H1 (cell line): ENCODE measurements at regions not wholly inside any gene's neighbourhood (a gene's known extent, or its start where the extent isn't known, plus 50 kb on each side); places are given as distances from the start of the nearest gene placed in this dataset.

ENCODE experiments used
- ASH2L ChIP-seq: fragments of 200-600, 300-600 bp; sonication (generic); IDR thresholded peaks from one replicate; pipeline ENCODE4 v1.7.1; 2017; ENCODE audit warnings: low read length
- BACH1 ChIP-seq: IDR thresholded peaks from 2 replicates; pipeline ENCODE4 v1.6.1; 2012; ENCODE audit warnings: low read length, improper control_type of control experiment
- YY1 ChIP-seq: IDR thresholded peaks from 2 replicates; pipeline ENCODE4 v1.6.1; 2011; ENCODE audit warnings: low read depth, mild to moderate bottlenecking, low read length
- TF ChIP-seq, protein P1 (sequence below), 3 experiments: IDR thresholded peaks; 1 replicate in 2 of 3; 2 replicates in 1 of 3; pipeline versions ENCODE4 v1.5.1 to v1.6.1; 2011; ENCODE audit warnings: low read length in 3 of 3, mild to moderate bottlenecking in 3 of 3, inconsistent platforms in 2 of 3, low read depth in 1 of 3, moderate library complexity in 1 of 3; ENCODE audit not compliant: insufficient read depth in 1 of 3; ENCODE audit errors: control extremely low read depth in 1 of 3

DNA sequence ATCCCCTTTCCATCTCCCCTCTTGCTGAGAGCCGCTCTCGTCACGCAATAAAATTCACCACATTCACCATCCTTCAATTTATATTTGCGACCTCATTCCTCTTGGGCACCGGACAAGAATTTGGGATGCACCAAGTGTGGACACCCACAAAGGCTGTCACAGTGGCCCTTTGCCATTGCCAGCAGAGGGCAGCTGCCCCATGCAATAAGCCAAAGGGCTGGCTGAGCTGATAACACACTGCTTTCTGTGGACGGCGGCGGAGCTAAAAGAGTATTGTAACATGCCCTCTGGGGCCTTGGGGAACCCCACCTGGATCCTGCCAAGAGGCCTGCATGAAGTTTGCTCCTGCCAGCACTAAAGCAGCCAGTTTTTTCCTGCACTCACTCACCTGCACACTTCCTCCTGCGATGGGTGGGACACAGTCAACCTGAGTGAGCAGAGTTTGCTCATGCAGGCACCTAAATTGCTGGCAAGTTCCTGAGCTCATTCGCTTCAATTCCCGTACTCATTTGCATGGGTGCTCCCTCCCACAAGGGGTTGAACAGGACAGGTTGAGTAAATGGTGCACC, 792.3 kb upstream of the ADAMTS5 start (continued):
- TF ChIP-seq, protein P1, sequence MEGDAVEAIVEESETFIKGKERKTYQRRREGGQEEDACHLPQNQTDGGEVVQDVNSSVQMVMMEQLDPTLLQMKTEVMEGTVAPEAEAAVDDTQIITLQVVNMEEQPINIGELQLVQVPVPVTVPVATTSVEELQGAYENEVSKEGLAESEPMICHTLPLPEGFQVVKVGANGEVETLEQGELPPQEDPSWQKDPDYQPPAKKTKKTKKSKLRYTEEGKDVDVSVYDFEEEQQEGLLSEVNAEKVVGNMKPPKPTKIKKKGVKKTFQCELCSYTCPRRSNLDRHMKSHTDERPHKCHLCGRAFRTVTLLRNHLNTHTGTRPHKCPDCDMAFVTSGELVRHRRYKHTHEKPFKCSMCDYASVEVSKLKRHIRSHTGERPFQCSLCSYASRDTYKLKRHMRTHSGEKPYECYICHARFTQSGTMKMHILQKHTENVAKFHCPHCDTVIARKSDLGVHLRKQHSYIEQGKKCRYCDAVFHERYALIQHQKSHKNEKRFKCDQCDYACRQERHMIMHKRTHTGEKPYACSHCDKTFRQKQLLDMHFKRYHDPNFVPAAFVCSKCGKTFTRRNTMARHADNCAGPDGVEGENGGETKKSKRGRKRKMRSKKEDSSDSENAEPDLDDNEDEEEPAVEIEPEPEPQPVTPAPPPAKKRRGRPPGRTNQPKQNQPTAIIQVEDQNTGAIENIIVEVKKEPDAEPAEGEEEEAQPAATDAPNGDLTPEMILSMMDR (IDR thresholded peaks at IDR 0.05; ENCODE audit: control extremely low read depth in 1 of 3, insufficient read depth in 1 of 3, low read depth in 1 of 3, low read length in 3 of 3) = peak; percentile 66 to 74 (median 66)
- no peak for TF ChIP-seq YY1
- TF ChIP-seq BACH1 = no peak
- no peak for TF ChIP-seq ASH2L
